ENCODE measurements at regions not wholly inside any gene's neighbourhood (a gene's known extent, or its start where the extent isn't known, plus 50 kb on each side); places are given as distances from the start of the nearest gene placed in this dataset.

GRCh38 chr21:43364261-43364510, 62.7 kb downstream of the SIK1 start:
- no peak for DNase-seq (ENCODE audit: low spot score)

GRCh38 chr21:43363506-43364260, 63.2 kb downstream of the SIK1 start:
- no peak for DNase-seq (ENCODE audit: low spot score)

- no peak for DNase-seq (ENCODE audit: low spot score)
Observed at GRCh38 chr21:43362915-43363314, 64.0 kb downstream of the SIK1 start.

- DNase-seq (ENCODE audit: low spot score): peak; percentile 88
Observed at GRCh38 chr21:43362321-43362791, 64.6 kb downstream of the SIK1 start.

DNA sequence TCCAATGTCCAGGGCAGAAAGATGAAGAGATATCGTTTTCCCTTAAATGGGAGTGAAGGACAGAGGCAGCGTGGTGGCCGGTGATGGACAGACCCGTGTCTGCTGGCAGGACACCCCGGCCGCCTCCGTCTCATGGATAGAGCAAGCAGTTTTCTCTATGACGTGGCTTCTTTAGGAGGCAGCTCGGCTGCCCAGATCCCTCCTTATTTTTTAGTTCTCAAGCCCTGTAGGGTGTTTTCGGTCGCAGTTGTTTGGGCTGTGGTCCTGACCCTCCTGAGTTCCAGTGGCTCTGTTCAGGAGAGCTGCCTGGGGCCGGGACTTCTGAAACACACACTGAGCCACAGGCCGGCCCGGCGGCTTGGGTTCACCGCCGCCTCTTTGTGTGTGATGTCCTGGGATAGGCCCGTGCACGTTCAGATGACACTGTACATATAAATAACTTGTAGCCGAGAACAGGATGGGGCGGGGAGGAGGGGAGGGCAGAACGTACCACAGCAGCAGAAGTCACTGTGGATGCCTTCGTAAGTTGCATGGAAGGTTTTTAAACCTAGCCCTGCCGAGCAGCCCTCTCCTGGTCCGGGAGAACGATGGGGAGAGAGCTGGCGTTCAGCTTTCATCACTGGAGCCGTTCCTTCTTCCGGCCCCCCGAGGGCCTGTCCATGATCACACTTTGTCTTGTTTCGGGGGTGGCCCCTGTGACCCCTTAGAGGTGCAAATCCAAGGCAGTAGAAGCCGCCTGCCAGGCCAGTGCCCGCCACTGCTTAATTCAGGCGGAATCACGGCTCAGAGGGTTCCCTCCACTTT, 65.2 kb downstream of the SIK1 start:
- peak; percentile 91 for DNase-seq (ENCODE audit: low spot score)

DNA sequence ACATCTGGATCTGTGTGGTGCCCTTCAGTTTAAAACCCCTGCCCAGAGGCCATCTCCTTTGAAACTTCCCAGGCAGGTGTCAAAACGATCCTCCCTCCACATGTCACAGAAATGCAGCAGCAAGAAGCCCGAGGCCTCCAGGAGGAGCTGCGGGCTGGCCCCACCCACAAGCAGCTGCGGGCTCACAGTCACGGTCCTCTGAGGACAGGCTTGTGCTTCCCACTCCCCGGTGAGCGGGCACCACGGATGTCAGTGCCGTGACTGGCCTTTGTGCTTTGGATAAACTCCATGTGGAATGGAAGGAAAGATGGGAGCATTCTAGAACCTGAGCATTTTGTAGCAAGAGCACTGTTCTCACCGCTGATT, 65.8 kb downstream of the SIK1 start:
- DNase-seq (ENCODE audit: low spot score): peak; percentile 84

- no peak for DNase-seq (ENCODE audit: low spot score)
Observed at GRCh38 chr21:43360441-43361126, 66.3 kb downstream of the SIK1 start.

DNA sequence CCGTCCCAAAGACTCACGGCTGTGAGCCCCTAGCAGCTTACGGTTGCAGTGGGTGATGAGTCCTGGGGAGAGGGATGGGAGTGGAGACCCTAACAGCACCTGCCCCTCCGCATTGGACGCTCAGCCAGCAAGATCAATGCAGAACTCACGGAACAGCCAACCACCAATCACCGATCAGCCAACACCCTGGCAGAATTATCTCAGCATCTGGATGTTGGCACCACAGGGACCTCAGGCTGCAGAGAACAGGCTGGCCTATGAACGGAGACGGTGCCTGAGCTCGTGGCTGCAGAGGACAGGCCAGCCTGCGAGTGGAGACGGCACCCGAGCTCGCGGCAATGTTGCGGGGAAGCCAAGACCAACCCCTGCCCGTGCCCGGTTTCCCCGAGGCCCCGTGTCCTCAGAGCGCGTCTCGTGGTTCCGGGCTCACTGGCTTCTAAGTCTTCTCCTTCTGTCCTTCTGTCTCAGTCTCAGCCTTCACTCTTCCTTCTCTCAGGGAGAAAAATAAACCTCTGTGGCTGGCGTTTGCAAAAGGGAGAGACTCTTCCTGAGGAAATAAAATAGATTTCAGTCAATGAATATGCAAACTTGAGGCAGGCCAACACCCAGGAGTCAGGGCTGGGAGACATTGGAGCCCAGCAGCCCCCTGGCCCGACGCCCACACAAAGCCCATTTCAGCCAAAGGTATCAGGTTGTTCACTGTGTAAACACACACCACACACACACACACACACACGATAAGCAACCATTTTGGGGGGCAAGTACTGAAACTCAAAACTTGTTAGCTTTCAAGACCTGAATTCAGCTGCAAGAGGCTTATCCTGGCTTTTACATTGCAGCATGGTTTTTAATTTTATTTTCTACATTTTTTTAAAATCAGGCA, 67.8 kb downstream of the SIK1 start:
- no peak for DNase-seq (ENCODE audit: low spot score)

GRCh38 chr21:43357715-43358430, 69.1 kb downstream of the SIK1 start:
- no peak for DNase-seq (ENCODE audit: low spot score)

DNA sequence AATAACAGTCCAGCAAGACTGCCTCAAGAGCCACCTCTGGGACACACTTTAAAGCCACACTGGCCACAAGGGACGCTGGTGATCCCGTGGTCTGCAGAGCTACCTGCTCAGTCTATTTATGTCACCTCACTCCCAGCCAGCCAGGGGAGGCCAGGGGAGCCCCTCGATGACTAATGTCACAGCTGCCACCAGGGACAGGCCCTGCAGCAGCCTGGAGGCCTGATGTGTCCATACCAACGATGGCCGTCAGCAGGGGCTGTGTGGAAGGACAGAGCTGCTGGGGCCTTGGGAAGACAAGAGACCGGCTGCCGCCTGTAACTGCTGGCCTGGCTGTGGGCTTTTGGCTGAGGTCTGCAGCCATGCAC, 71.0 kb downstream of the SIK1 start:
- peak; percentile 38 for DNase-seq (ENCODE audit: low spot score)

GRCh38 chr21:43355266-43355924, 71.5 kb downstream of the SIK1 start:
- no peak for DNase-seq (ENCODE audit: low spot score)

GRCh38 chr21:43354666-43355065, 72.3 kb downstream of the SIK1 start:
- DNase-seq (ENCODE audit: low spot score): peak; percentile 78

- no peak for DNase-seq (ENCODE audit: low spot score)
Observed at GRCh38 chr21:43354026-43354420, 72.9 kb downstream of the SIK1 start.

- peak; percentile 82 for DNase-seq (ENCODE audit: low spot score)
Observed at GRCh38 chr21:43353282-43354025, 73.5 kb downstream of the SIK1 start.

DNA sequence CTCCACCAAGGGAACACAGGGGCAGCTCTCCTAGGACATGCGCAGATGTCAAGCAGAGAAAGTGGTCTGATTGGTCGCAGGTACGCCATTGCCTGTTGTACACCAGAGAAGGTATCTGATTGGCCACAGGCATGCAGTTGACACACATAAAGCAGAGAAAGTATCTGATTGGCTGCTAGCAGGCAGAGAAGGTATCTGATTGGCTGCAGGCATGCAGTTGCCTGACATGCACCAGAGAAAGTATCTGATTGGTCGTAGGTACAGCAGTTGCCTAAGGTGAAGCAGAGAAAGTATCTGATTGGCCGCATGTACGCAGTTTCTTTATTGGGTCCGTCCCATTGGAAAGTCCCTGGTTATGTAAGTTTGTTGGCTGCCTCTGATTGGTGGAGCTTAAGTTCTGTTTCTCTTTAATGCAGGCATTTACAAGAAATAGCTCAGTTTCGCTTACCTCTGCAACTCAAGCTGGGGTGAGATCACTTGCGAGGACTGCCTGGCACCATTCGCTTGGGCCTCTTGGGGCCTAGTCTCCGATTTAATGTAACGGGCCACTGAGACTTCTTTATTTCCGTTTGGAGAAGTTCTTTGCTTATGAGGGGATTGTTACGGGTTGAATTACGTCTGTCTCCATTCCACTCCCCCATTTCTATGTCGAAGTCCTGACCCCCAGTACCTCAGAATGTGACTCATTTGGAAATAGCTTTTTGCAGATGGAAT, 74.2 kb downstream of the SIK1 start:
- peak; percentile 100 for DNase-seq (ENCODE audit: low spot score)

GRCh38 chr21:43352154-43352537, 74.8 kb downstream of the SIK1 start:
- DNase-seq (ENCODE audit: low spot score): no peak

DNA sequence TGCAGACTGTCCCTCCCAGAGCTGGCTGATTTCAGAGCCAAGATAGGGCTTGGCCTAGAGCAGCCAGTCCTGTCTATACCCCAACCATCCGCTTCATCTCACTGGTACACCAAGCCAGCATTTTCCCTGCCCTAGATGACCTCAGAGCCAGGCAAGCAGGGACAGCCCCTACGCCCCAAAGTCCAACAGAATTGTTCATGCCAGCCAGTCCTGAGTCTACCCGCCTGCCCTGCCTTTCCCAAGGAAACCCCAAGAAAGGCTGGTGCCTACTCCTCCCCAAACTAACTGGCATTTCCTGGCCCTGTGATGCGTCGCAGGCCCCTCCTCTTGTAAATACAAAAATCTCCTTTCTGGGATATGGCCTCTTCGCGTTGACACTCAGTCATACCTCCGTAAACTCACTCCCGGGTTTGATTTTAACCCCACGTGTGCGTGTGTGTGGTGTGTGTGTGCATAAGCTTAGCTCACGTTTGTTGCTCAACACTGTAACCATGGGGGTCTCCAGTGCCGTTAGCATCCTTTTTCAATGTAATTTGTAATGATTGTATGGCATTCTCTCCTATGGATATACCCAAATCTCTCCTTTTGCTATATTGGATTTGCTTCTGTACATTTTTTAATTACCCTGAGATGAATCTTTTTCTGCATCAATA, 75.3 kb downstream of the SIK1 start:
- no peak for DNase-seq (ENCODE audit: low spot score)

DNA sequence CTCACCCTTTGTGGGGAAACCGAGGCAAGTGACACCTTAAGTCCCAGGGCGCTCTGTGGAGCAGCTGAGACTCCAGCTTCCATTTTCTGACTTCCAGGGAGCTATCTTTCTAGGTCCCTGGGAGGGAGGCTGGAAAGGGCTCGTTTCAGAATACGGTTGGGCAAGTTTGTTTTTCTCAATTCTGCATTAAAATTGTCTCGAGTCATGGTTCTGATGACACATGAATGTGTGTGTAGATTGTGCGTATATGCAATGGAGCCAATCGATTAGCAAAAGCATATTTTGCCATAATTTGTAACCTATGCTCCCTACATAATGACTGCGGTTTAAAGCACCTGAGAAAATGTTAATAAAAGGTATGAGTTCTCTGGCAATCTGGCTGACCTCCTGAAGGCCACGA, 77.3 kb downstream of the SIK1 start:
- DNase-seq (ENCODE audit: low spot score): no peak

DNA sequence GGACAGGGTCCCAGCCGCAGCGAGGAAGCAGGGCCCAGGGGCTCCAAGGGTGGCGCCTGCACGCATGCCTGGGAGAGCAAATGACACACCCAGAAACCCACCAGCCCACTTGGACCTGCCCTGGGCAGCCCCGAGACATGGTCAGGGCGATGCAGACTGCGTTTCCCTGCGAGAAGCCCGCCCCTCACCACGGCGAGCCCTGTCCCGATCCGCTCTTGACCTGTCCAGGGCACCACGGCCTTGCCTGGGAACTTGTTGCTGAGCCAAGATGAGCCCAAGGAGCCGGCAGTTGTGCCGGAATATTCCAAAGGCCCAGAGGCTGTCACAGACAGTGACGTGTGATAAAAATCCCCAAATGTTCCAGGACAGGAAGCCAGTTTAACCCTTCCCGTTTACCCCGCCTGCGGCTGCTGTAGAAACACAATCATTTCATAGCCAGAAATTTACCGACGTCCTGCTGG, 78.1 kb downstream of the SIK1 start:
- no peak for DNase-seq (ENCODE audit: low spot score)
